Chondrocyte (in vitro differentiated cells): ENCODE measurements at regions not wholly inside any gene's neighbourhood (a gene's known extent, or its start where the extent isn't known, plus 50 kb on each side); places are given as distances from the start of the nearest gene placed in this dataset.

ENCODE experiments used
- DNase-seq: peaks from one replicate; pipeline ENCODE4 v3.0.0; 2021; ENCODE audit warnings: mixed read lengths, low spot score
- H3K27ac Mint-ChIP-seq: one replicate; pipeline ENCODE4 v1.8.0; 2021; ENCODE audit warnings: mild to moderate bottlenecking, moderate library complexity, mixed read lengths; ENCODE audit not compliant: unreplicated experiment
- H3K27me3 Mint-ChIP-seq: 2 replicates; pipeline ENCODE4 v1.8.0; 2021; ENCODE audit warnings: low read depth, mixed read lengths
- H3K36me3 Mint-ChIP-seq: 2 replicates; pipeline ENCODE4 v1.8.0; 2021; ENCODE audit warnings: low read depth, mixed read lengths
- H3K4me1 Mint-ChIP-seq: 2 replicates; pipeline ENCODE4 v1.8.0; 2021; ENCODE audit warnings: low read depth, mild to moderate bottlenecking, mixed read lengths
- H3K4me3 Mint-ChIP-seq: one replicate; pipeline ENCODE4 v1.8.0; 2021; ENCODE audit warnings: mild to moderate bottlenecking, moderate library complexity, mixed read lengths; ENCODE audit not compliant: unreplicated experiment
- H3K9me3 Mint-ChIP-seq: 2 replicates; pipeline ENCODE4 v1.8.0; 2021; ENCODE audit warnings: low read depth, mixed read lengths
- TF ChIP-seq, protein P1 (sequence below): fragments of 200-600 bp; sonication (generic); IDR thresholded peaks from 2 replicates; pipeline ENCODE4 v1.5.0; 2021; ENCODE audit warnings: antibody characterized with exemption, mild to moderate bottlenecking, moderate library complexity

DNA sequence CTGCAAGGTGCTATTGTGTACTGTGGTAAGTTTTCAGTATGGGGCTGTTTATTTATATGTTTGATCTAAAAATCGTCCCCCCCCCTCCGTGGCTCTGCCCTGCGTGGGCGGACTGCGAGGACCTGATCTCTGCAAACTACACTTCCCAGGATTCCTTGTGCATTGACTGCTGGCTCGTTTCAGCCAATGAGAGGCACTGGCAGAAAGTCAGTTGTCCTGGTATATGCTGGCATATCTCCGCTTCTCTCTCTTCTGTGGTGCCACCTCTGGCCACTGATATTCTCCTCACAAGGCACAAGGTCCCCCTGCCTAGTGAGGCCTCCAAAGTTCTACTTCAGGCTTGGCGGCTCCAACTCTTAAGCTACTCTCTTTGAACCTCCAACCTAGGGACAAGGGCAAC, 168.8 kb upstream of the ZFP42 start:
- TF ChIP-seq, protein P1, sequence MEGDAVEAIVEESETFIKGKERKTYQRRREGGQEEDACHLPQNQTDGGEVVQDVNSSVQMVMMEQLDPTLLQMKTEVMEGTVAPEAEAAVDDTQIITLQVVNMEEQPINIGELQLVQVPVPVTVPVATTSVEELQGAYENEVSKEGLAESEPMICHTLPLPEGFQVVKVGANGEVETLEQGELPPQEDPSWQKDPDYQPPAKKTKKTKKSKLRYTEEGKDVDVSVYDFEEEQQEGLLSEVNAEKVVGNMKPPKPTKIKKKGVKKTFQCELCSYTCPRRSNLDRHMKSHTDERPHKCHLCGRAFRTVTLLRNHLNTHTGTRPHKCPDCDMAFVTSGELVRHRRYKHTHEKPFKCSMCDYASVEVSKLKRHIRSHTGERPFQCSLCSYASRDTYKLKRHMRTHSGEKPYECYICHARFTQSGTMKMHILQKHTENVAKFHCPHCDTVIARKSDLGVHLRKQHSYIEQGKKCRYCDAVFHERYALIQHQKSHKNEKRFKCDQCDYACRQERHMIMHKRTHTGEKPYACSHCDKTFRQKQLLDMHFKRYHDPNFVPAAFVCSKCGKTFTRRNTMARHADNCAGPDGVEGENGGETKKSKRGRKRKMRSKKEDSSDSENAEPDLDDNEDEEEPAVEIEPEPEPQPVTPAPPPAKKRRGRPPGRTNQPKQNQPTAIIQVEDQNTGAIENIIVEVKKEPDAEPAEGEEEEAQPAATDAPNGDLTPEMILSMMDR, result no peak
- DNase-seq, result no peak
- H3K36me3 Mint-ChIP-seq, result no peaks in the 10 kb centered on the region
- no peaks in the 10 kb centered on the region for H3K4me1 Mint-ChIP-seq
- peaks cover 4% of the 10 kb centered on the region for H3K9me3 Mint-ChIP-seq
- no peak overlapping the region for H3K27ac Mint-ChIP-seq
- no peaks in the 10 kb centered on the region for H3K27me3 Mint-ChIP-seq
- no peak overlapping the region for H3K4me3 Mint-ChIP-seq

DNA sequence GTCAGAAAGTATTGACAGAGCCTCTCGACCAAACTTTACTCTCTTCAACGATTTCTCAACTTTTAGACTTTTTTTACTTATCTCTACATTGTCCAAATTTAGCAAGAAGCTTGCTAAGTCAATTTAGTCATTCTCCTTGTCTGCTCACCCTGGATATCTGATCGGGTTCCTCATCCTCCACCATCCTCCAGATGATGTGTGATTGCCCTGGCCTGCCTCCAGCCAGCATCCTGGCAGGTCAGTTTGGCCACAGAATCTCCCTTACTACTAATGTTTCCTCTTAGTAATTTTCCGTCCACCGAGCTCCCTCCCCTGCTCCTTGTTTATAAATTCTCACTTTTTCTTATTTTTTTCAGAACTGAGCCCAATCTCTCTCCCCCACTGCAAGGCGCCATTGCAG, 167.9 kb upstream of the ZFP42 start:
- Mint-ChIP-seq H3K9me3 (peaks cover 13% of the 10 kb centered on the region), H3K36me3 (peaks cover 6% of the 10 kb centered on the region), H3K27ac (no peak overlapping the region), H3K4me3 (no peak overlapping the region), H3K4me1 (no peaks in the 10 kb centered on the region), H3K27me3 (no peaks in the 10 kb centered on the region)
- TF ChIP-seq, protein P1, result no peak
- DNase-seq, result no peak

DNA sequence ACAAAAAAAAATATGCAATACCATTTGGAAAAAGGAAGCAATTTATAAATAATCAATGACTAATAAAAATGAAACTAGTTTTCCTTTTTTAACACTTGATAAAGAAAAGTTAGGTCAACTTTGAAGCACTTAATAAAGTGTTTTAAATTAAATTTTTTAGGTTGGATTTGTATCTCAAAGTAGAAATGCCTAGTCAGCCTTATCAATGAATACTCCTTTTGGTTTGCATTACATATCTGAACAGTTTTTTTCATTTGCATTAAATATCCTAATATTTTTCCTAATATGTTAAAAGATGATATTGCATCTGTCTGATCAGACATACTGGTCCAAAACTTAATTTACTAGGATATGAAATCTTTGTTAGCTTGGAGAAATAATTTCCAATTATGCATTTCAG, 155.8 kb upstream of the ZFP42 start:
- Mint-ChIP-seq H3K4me3 (no peak overlapping the region), H3K36me3 (peaks cover 5% of the 10 kb centered on the region), H3K27ac (no peak overlapping the region), H3K9me3 (peaks cover 15% of the 10 kb centered on the region), H3K4me1 (no peaks in the 10 kb centered on the region), H3K27me3 (no peaks in the 10 kb centered on the region)
- DNase-seq, result no peak
- TF ChIP-seq, protein P1, result no peak

DNA sequence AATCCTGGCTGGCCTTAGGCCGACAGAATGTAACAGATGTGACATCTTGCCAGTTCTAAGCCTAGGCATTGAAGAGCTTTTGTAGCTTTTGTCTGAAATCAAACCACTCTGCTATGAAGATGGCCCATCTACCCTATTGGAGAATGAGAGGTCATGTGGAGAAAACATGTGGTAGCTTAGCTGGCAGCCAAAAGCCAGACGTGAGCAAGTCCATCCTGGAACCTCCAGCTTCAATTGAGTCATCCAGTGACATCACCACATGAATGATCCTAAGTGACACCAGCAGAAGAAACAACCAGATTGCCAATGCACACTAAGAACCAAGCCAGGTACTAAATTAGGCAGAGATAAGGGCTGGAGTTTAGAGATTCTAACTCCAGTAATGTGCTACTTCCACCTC, 154.8 kb upstream of the ZFP42 start:
- H3K27ac Mint-ChIP-seq, result no peak overlapping the region
- peaks cover 5% of the 10 kb centered on the region for H3K36me3 Mint-ChIP-seq
- peaks cover 24% of the 10 kb centered on the region for H3K9me3 Mint-ChIP-seq
- H3K4me3 Mint-ChIP-seq, result no peak overlapping the region
- no peak for DNase-seq
- H3K4me1 Mint-ChIP-seq, result no peaks in the 10 kb centered on the region
- H3K27me3 Mint-ChIP-seq, result no peaks in the 10 kb centered on the region
- TF ChIP-seq, protein P1, result no peak

DNA sequence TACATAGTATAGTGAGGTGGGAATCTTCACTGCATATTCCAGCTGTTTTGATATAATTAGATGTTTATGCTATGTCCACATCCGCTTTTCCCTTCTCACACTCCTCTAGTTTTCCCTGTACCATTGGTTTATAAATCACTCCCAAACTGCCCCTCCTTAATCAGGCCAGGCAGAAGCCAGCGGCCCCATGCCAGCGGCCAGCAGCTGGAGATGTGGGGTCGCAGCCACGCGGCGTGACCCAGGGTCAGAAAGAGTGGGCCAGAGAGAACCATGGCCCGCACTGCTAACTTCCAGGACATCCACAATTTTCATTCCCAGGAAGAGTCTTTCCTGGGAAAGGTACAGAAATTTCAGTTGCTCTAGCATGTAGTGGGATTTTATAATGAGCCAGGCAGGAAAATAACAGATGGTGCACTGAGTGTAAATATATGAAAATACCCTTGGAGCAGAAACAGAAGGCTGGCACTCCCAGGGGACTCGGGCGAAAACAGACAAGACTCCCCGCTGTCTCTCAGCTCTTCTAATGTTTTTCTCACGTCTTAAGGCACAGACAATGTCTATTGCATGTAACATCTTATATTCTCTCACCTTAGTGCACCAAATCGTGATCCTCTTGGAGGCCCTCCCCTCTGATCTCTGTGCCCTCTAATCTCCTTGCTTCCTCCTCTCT, 145.9 kb upstream of the ZFP42 start:
- TF ChIP-seq, protein P1, result no peak
- no peak overlapping the region for H3K4me3 Mint-ChIP-seq
- H3K27me3 Mint-ChIP-seq, result no peaks in the 10 kb centered on the region
- no peak for DNase-seq
- H3K27ac Mint-ChIP-seq, result no peak overlapping the region
- H3K36me3 Mint-ChIP-seq, result no peaks in the 10 kb centered on the region
- peaks cover 12% of the 10 kb centered on the region for H3K9me3 Mint-ChIP-seq
- H3K4me1 Mint-ChIP-seq, result no peaks in the 10 kb centered on the region
